Epithelial cell of esophagus (primary cell): ENCODE measurements at regions not wholly inside any gene's neighbourhood (a gene's known extent, or its start where the extent isn't known, plus 50 kb on each side); places are given as distances from the start of the nearest gene placed in this dataset.

Experiments
- DNase-seq: peaks from one replicate; pipeline ENCODE4 v3.0.0; 2010; ENCODE audit warnings: low read depth
- H3K4me3 ChIP-seq: 2 replicates; pipeline ENCODE4 v1.5.1; 2011; ENCODE audit warnings: mild to moderate bottlenecking, low read length, control low read depth
- CTCF ChIP-seq: IDR thresholded peaks from 2 replicates; pipeline ENCODE4 v1.5.1; 2011; ENCODE audit warnings: low read depth, mild to moderate bottlenecking, low read length, control low read depth, inconsistent platforms; ENCODE audit not compliant: insufficient read depth; ENCODE audit errors: missing control alignments

- no peak for TF ChIP-seq CTCF
- no peak for DNase-seq
These were observed 92.8 kb upstream of the TMEM168 start for GRCh38 chr7:112882991-112883390.

GRCh38 chr7:112882511-112882910, 92.3 kb upstream of the TMEM168 start:
- H3K4me3 ChIP-seq = no peak overlapping the region
- no peak for DNase-seq
- TF ChIP-seq CTCF = no peak

More at GRCh38 chr7:112882991-112883390, 92.8 kb upstream of the TMEM168 start:
- no peak overlapping the region for H3K4me3 ChIP-seq

GRCh38 chr7:112882022-112882421, 91.8 kb upstream of the TMEM168 start:
- no peak for TF ChIP-seq CTCF
- no peak overlapping the region for H3K4me3 ChIP-seq
- DNase-seq = no peak

- no peak for DNase-seq
- no peak for TF ChIP-seq CTCF
- H3K4me3 ChIP-seq = no peak overlapping the region
These were observed 90.7 kb upstream of the TMEM168 start for GRCh38 chr7:112880818-112881418.

- no peak for TF ChIP-seq CTCF
- no peak overlapping the region for H3K4me3 ChIP-seq
- no peak for DNase-seq
These were observed 87.7 kb upstream of the TMEM168 start for GRCh38 chr7:112877691-112878460.

GRCh38 chr7:112876877-112877276, 86.7 kb upstream of the TMEM168 start:
- peak; percentile 5 for DNase-seq
- TF ChIP-seq CTCF = no peak
- no peak overlapping the region for H3K4me3 ChIP-seq

GRCh38 chr7:112874909-112875308, 84.7 kb upstream of the TMEM168 start:
- no peak overlapping the region for H3K4me3 ChIP-seq
- no peak for TF ChIP-seq CTCF
- DNase-seq = no peak
